Lower leg skin (tissue), 3 donors: ENCODE measurements at regions not wholly inside any gene's neighbourhood (a gene's known extent, or its start where the extent isn't known, plus 50 kb on each side); places are given as distances from the start of the nearest gene placed in this dataset.

Experiments
- POLR2A ChIP-seq, 2 donors: fragments of 450-650 bp; IDR thresholded peaks; one replicate each; pipeline ENCODE4 v1.6.1; 2016 to 2017; ENCODE audit warnings: antibody characterized with exemption in 2 of 2, mild to moderate bottlenecking in 1 of 2, moderate library complexity in 1 of 2
- TF ChIP-seq, protein P1 (sequence below), 3 donors: fragments of 450-650 bp; IDR thresholded peaks; one replicate each; pipeline ENCODE4 v1.5.1; 2016; ENCODE audit warnings: antibody characterized with exemption in 3 of 3, mild to moderate bottlenecking in 3 of 3, moderate library complexity in 2 of 3

DNA sequence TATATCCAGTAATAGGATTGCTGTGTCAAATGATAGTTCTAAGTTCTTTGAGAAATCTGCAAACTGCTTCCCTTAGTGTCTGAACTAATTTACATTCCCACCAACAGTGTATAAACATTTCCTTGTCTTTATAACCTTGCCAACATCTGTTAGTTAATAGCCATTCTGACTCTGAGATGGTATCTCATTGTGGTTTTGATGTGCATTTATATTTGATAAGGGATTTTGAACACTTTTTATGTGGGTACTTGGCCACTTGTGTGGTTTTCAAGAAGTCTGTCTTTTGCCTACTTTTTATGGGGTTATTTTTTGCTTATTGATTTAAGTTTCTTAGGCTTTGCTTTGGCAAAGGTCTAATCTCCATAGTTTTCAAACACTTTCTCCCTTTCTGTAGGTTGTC lies 189.9 kb upstream of the CXCL13 start:
- TF ChIP-seq, protein P1, sequence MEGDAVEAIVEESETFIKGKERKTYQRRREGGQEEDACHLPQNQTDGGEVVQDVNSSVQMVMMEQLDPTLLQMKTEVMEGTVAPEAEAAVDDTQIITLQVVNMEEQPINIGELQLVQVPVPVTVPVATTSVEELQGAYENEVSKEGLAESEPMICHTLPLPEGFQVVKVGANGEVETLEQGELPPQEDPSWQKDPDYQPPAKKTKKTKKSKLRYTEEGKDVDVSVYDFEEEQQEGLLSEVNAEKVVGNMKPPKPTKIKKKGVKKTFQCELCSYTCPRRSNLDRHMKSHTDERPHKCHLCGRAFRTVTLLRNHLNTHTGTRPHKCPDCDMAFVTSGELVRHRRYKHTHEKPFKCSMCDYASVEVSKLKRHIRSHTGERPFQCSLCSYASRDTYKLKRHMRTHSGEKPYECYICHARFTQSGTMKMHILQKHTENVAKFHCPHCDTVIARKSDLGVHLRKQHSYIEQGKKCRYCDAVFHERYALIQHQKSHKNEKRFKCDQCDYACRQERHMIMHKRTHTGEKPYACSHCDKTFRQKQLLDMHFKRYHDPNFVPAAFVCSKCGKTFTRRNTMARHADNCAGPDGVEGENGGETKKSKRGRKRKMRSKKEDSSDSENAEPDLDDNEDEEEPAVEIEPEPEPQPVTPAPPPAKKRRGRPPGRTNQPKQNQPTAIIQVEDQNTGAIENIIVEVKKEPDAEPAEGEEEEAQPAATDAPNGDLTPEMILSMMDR (IDR thresholded peaks at IDR 0.05) = no peak
- no peak for TF ChIP-seq POLR2A (IDR thresholded peaks at IDR 0.05)
